ENCODE measurements at regions not wholly inside any gene's neighbourhood (a gene's known extent, or its start where the extent isn't known, plus 50 kb on each side); places are given as distances from the start of the nearest gene placed in this dataset.

DNA sequence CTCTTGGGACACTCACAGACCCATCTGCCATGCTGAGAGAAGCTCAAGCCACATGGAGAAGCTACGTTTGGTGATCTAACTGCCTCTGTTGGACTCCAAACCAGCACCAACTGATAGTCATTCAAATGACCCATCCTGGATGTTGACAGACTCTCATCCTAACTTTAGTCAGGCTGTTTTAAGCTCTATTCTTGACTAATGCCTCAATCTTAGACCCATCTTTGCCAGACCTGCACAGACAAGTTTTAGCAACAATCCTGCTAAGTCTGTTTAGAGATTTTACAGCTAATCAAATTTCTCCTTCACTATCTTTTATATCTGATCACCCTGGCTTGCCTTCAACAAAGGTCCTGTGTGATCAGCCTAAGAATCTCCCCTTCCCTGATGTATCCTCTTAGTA, 245.1 kb downstream of the SCG2 start:
- TF ChIP-seq, protein P1, sequence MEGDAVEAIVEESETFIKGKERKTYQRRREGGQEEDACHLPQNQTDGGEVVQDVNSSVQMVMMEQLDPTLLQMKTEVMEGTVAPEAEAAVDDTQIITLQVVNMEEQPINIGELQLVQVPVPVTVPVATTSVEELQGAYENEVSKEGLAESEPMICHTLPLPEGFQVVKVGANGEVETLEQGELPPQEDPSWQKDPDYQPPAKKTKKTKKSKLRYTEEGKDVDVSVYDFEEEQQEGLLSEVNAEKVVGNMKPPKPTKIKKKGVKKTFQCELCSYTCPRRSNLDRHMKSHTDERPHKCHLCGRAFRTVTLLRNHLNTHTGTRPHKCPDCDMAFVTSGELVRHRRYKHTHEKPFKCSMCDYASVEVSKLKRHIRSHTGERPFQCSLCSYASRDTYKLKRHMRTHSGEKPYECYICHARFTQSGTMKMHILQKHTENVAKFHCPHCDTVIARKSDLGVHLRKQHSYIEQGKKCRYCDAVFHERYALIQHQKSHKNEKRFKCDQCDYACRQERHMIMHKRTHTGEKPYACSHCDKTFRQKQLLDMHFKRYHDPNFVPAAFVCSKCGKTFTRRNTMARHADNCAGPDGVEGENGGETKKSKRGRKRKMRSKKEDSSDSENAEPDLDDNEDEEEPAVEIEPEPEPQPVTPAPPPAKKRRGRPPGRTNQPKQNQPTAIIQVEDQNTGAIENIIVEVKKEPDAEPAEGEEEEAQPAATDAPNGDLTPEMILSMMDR (conservative IDR thresholded peaks at IDR 0.05 in 1 of 2, IDR thresholded peaks at IDR 0.05 in 1 of 2; ENCODE audit: low read depth in 1 of 2, low read length in 2 of 2): no peak
- TF ChIP-seq EZH2 (IDR thresholded peaks at IDR 0.05; ENCODE audit: low read length, missing control alignments): no peak

All from fibroblast of lung (primary cell).